K562 (cell line): ENCODE measurements at regions not wholly inside any gene's neighbourhood (a gene's known extent, or its start where the extent isn't known, plus 50 kb on each side); places are given as distances from the start of the nearest gene placed in this dataset.

Experiments
- ATAC-seq: fragments of 200-7000 bp; cut with Tn5 transposase; 3 replicates; pipeline ENCODE4 v1.9.1; 2020; ENCODE audit warnings: moderate library complexity
- BruUV-seq: library from RNA; stranded (reverse); fragments of 400-500 nt; replicated peaks from 2 replicates; lab custom pipeline; 2021; lab: Mats Ljungman, UMichigan
- CTCF ChIA-PET: fragments of 300-600 bp; formaldehyde crosslinking; extraction: SDS; loops from one replicate; lab custom pipeline; 2021; ENCODE audit warnings: low intra/inter-chr PET ratio; lab: Yijun Ruan, JAX
- POLR2A ChIA-PET: fragments of 300-600, 350-650 bp; sonication (Branson Sonifier 250); formaldehyde crosslinking; extraction: SDS; loops from one replicate; lab custom pipeline; 2021; ENCODE audit warnings: antibody characterized with exemption, inconsistent platforms; lab: Yijun Ruan, JAX
- DNase-seq, 4 experiments: peaks; one replicate each; pipeline versions ENCODE4 v3.0.0 to v3.0.0-alpha.2; 2011 to 2018; ENCODE audit warnings: low spot score in 3 of 4, mixed read lengths in 3 of 4; ENCODE audit errors: extremely low read depth in 1 of 4
- FAIRE-seq: peaks from 2 replicates; lab custom pipeline; 2011; peaks lifted over from hg19 to GRCh38; lab: Jason Lieb, UNC
- H2AFZ ChIP-seq: 2 replicates; pipeline ENCODE4 v1.6.0; 2011; ENCODE audit warnings: low read depth, low read length, control low read depth, inconsistent platforms
- H3K27ac ChIP-seq: fragments of 200-600 bp; 3 replicates; pipeline ENCODE4 v1.8.0; 2011; ENCODE audit warnings: low read depth, mild to moderate bottlenecking, control low read depth, inconsistent platforms, low read length, moderate library complexity, mixed read lengths; ENCODE audit errors: extremely low read depth
- H3K27me3 ChIP-seq, 2 experiments: fragments of 300-600 bp in 1 of 2; 2 replicates in 1 of 2; 3 replicates in 1 of 2; pipeline versions ENCODE4 v1.6.0 to v1.8.0; 2011; ENCODE audit warnings: inconsistent platforms in 2 of 2, low read length in 2 of 2, mild to moderate bottlenecking in 1 of 2, mixed read lengths in 1 of 2, moderate library complexity in 1 of 2; ENCODE audit not compliant: control insufficient read depth in 2 of 2, insufficient read depth in 2 of 2
- H3K36me3 ChIP-seq: fragments of 300-600 bp; 3 replicates; pipeline ENCODE4 v1.8.0; 2011; ENCODE audit warnings: mild to moderate bottlenecking, low read length, inconsistent platforms; ENCODE audit not compliant: control insufficient read depth, insufficient read depth
- H3K4me1 ChIP-seq, 2 experiments: fragments of 200-600 bp in 1 of 2; replicated peaks in 1 of 2; 2 replicates in 1 of 2; 3 replicates in 1 of 2; pipeline versions ENCODE4 v1.5.1 to v1.8.0; 2011; ENCODE audit warnings: inconsistent platforms in 2 of 2, low read length in 2 of 2, mild to moderate bottlenecking in 1 of 2, mixed read lengths in 1 of 2, moderate library complexity in 1 of 2; ENCODE audit not compliant: control insufficient read depth in 2 of 2, insufficient read depth in 2 of 2
- H3K4me2 ChIP-seq: 2 replicates; pipeline ENCODE4 v1.6.1; 2011; ENCODE audit warnings: low read length, control low read depth, inconsistent platforms, mixed read lengths; ENCODE audit not compliant: insufficient read depth
- H3K4me3 ChIP-seq: fragments of 200-600 bp; sonication (generic), shearing (Covaris generic); 2 replicates; pipeline ENCODE4 v1.5.1; 2016; ENCODE audit warnings: control low read depth, inconsistent platforms
- H3K79me2 ChIP-seq: fragments of 200-600 bp; 3 replicates; pipeline ENCODE4 v1.8.0; 2011; ENCODE audit warnings: low read length, inconsistent platforms; ENCODE audit not compliant: control insufficient read depth, insufficient read depth
- H3K9ac ChIP-seq, 2 experiments: 2 replicates each; pipeline versions ENCODE4 v1.6.0 to v1.6.1; 2011; ENCODE audit warnings: low read depth in 2 of 2, low read length in 2 of 2, control low read depth in 1 of 2, inconsistent platforms in 1 of 2, mild to moderate bottlenecking in 1 of 2, mixed read lengths in 1 of 2; ENCODE audit not compliant: insufficient read depth in 1 of 2
- H3K9me1 ChIP-seq: one replicate; pipeline ENCODE4 v1.6.0; 2011; ENCODE audit warnings: inconsistent platforms, mild to moderate bottlenecking, low read length, moderate library complexity; ENCODE audit not compliant: control insufficient read depth, insufficient read depth
- H3K9me3 ChIP-seq: replicated peaks from 2 replicates; pipeline ENCODE4 v1.5.1; 2011; ENCODE audit warnings: low read depth, low read length, inconsistent platforms; ENCODE audit not compliant: control insufficient read depth, insufficient read depth
- H4K20me1 ChIP-seq: replicated peaks from 2 replicates; pipeline ENCODE4 v1.6.1; 2011; ENCODE audit warnings: low read length, inconsistent platforms, mixed read lengths; ENCODE audit not compliant: control insufficient read depth, insufficient read depth
- CBX5 ChIP-seq: IDR thresholded peaks from 2 replicates; pipeline ENCODE4 v1.6.1; 2014; ENCODE audit warnings: low read depth, borderline replicate concordance
- ESRRA ChIP-seq: fragments of 450-650 bp; IDR thresholded peaks from 2 replicates; pipeline ENCODE4 v1.6.1; 2014; ENCODE audit warnings: low read depth, mild to moderate bottlenecking, moderate library complexity, borderline replicate concordance
- FOXP4 ChIP-seq: sonication (generic); formaldehyde crosslinking; IDR thresholded peaks from 2 replicates; pipeline ENCODE4 v1.8.0; 2022; ENCODE audit warnings: mild to moderate bottlenecking, missing genetic modification reagents, borderline replicate concordance
- HDAC3 ChIP-seq: fragments of 450-650 bp; IDR thresholded peaks from 2 replicates; pipeline ENCODE4 v1.6.1; 2018; ENCODE audit warnings: borderline replicate concordance, mild to moderate bottlenecking, moderate library complexity; ENCODE audit not compliant: partially characterized antibody
- HES1 ChIP-seq: fragments of 450-650 bp; IDR thresholded peaks from 2 replicates; pipeline ENCODE4 v1.6.1; 2016; ENCODE audit warnings: low read depth, mild to moderate bottlenecking, moderate library complexity
- HNRNPH1 ChIP-seq: fragments of 200-400 bp; formaldehyde crosslinking; optimal IDR thresholded peaks from 2 replicates; pipeline ENCODE3; 2017; ENCODE audit warnings: low read depth, mild to moderate bottlenecking, low read length, moderate library complexity
- MIER1 ChIP-seq: fragments of 450-650 bp; IDR thresholded peaks from 2 replicates; pipeline ENCODE4 v1.6.1; 2016; ENCODE audit warnings: antibody characterized with exemption, mild to moderate bottlenecking, low read depth
- PHF21A ChIP-seq: fragments of 450-650 bp; IDR thresholded peaks from 2 replicates; pipeline ENCODE4 v1.6.1; 2017; ENCODE audit warnings: low read depth, borderline replicate concordance
- RFX1 ChIP-seq: fragments of 450-650 bp; IDR thresholded peaks from 2 replicates; pipeline ENCODE4 v1.6.1; 2016; ENCODE audit warnings: mild to moderate bottlenecking, moderate library complexity
- SLC30A9 ChIP-seq: fragments of 250-450 bp; sonication (Bioruptor Pico); IDR thresholded peaks from 2 replicates; pipeline ENCODE4 v1.8.0; 2022; ENCODE audit warnings: mild to moderate bottlenecking, moderate library complexity
- SMAD3 ChIP-seq: fragments of 450-650 bp; formaldehyde crosslinking; conservative IDR thresholded peaks from 2 replicates; pipeline ENCODE4 v1.4.0; 2020; ENCODE audit warnings: mild to moderate bottlenecking
- SREBF2 ChIP-seq: sonication (generic); formaldehyde crosslinking; IDR thresholded peaks from 2 replicates; pipeline ENCODE4 v1.4.0; 2020; ENCODE audit warnings: mild to moderate bottlenecking, missing genetic modification reagents
- TEAD4 ChIP-seq, 2 experiments: sonication (generic) in 1 of 2; formaldehyde crosslinking in 1 of 2; IDR thresholded peaks; 2 replicates each; pipeline versions ENCODE4 v1.6.1 to v1.8.0; 2012 to 2022; ENCODE audit warnings: borderline replicate concordance in 1 of 2, inconsistent platforms in 1 of 2, low read length in 1 of 2, mild to moderate bottlenecking in 1 of 2, missing genetic modification reagents in 1 of 2
- ZBTB7A ChIP-seq: IDR thresholded peaks from 2 replicates; pipeline ENCODE4 v1.6.1; 2011; ENCODE audit warnings: low read depth, mild to moderate bottlenecking, low read length, moderate library complexity, borderline replicate concordance; ENCODE audit not compliant: control insufficient read depth
- ZNF436 ChIP-seq: fragments of 250-450, 450-650 bp; sonication (Bioruptor Pico); formaldehyde crosslinking; IDR thresholded peaks from 2 replicates; pipeline ENCODE4 v1.7.0; 2020; ENCODE audit warnings: mild to moderate bottlenecking
- WGBS: fragments of 100-300 bp; shearing (Covaris generic); methylation state at CpG from one replicate; pipeline ENCODE4 v1.1.6; 2016; ENCODE audit warnings: low coverage, mixed read lengths; ENCODE audit not compliant: insufficient coverage; ENCODE audit errors: missing lambda C conversion rate; 5-methylcytosine and 5-hydroxymethylcytosine counted together
- in situ Hi-C: fragments of 300-500 bp; cut with MboI; formaldehyde crosslinking; loops from 4 replicates; pipeline ENCODE4 v1.15.0; 2018; ENCODE audit warnings: inconsistent platforms, mixed read lengths
- intact Hi-C: fragments of 100-400 bp; cut with micrococcal nuclease; formaldehyde crosslinking; loops from 2 replicates; pipeline ENCODE4 v1.14.2; 2022

- no peak overlapping the region for H3K27ac ChIP-seq
- H3K27me3 ChIP-seq, result no peaks in the 10 kb centered on the region
- H4K20me1 ChIP-seq, result no peaks in the 10 kb centered on the region
- intact Hi-C loops, result no loop called here
- DNase-seq (no peak), FAIRE-seq (no peak), ATAC-seq (no peak)
- no peaks in the 10 kb centered on the region for H3K9me3 ChIP-seq
- H3K4me1 ChIP-seq, result peaks cover 6 to 21% of the 10 kb centered on the region in 2 experiments; a peak in 4 of 5 replicates
- no peaks in the 10 kb centered on the region for H3K9me1 ChIP-seq
- no peak overlapping the region for H3K4me2 ChIP-seq
- 66% methylated on average over 4 of the region's 4 CpGs for WGBS
- ChIA-PET POLR2A (no interaction called here), CTCF (no interaction called here)
- BruUV-seq, result no TSS peak
- no peaks in the 10 kb centered on the region for H3K79me2 ChIP-seq
- H2AFZ ChIP-seq, result no peak overlapping the region
- in situ Hi-C loops, result no loop called here
- H3K9ac ChIP-seq, result no peak overlapping the region
- H3K4me3 ChIP-seq, result no peak overlapping the region
- H3K36me3 ChIP-seq, result no peaks in the 10 kb centered on the region
- TF ChIP-seq ESRRA, result 0 out of 2 replicates have a peak, but pooled peaks have one; percentile 25
- no peak for TF ChIP-seq MIER1
Measured at GRCh38 chr17:33482636-33483035, 189.5 kb upstream of the ASIC2 start.

- Histone ChIP-seq H3K4me2 (no peak overlapping the region), H3K36me3 (no peaks in the 10 kb centered on the region), H3K79me2 (no peaks in the 10 kb centered on the region), H3K9ac (no peak overlapping the region), H3K9me1 (no peaks in the 10 kb centered on the region), H3K27ac (no peak overlapping the region), H2AFZ (no peak overlapping the region), H3K4me1 (peaks cover 6 to 21% of the 10 kb centered on the region in 2 experiments; a peak in 4 of 5 replicates), H4K20me1 (no peaks in the 10 kb centered on the region), H3K9me3 (no peaks in the 10 kb centered on the region), H3K27me3 (no peaks in the 10 kb centered on the region), H3K4me3 (no peak overlapping the region)
- no peak for FAIRE-seq
- in situ Hi-C loops, result no loop called here
- ATAC-seq, result no peak
- intact Hi-C loops, result no loop called here
- no peak for DNase-seq
- BruUV-seq, result no TSS peak
- ChIA-PET POLR2A (interaction anchor here (0.6 kb wide), 1 partner anchor 384 kb away, joined by 3 read pairs; no protein-coding TSS in a partner anchor), CTCF (no interaction called here)
- 20% methylated on average over 2 of the region's 2 CpGs for WGBS
- no peak for TF ChIP-seq SREBF2 (CRISPR knock-in tag)
- no peak for TF ChIP-seq ZBTB7A
- TF ChIP-seq TEAD4 (IDR thresholded peaks at IDR 0.05; ENCODE audit: low read length), result no peak
- no peak for TF ChIP-seq TEAD4 (CRISPR knock-in tag; IDR thresholded peaks at IDR 0.05; ENCODE audit: borderline replicate concordance)
- TF ChIP-seq CBX5, result no peak
- TF ChIP-seq ZNF436 (CRISPR knock-in tag), result no peak
- TF ChIP-seq FOXP4, result no peak
- TF ChIP-seq HNRNPH1, result no peak
- no peak for TF ChIP-seq HES1
- TF ChIP-seq RFX1, result peak; percentile 87
- no peak for TF ChIP-seq PHF21A
- TF ChIP-seq SLC30A9 (CRISPR knock-in tag), result no peak
- no peak for TF ChIP-seq SMAD3
- no peak for TF ChIP-seq HDAC3
Measured at GRCh38 chr17:33484559-33484958, 191.5 kb upstream of the ASIC2 start.
